HG03460 (cell line): ENCODE measurements at regions not wholly inside any gene's neighbourhood (a gene's known extent, or its start where the extent isn't known, plus 50 kb on each side); places are given as distances from the start of the nearest gene placed in this dataset.

ENCODE experiments used
- ATAC-seq: cut with Tn5 transposase; IDR thresholded peaks from one replicate; pipeline ENCODE4 v1.9.1; 2021; ENCODE audit not compliant: unreplicated experiment

GRCh38 chr10:70966646-70967553 lies 78.5 kb upstream of the PCBD1 start:
- ATAC-seq, result no peak

GRCh38 chr10:70967591-70968587 lies 79.5 kb upstream of the PCBD1 start:
- ATAC-seq, result no peak

GRCh38 chr10:70969188-70969587 lies 80.8 kb upstream of the PCBD1 start:
- no peak for ATAC-seq

GRCh38 chr10:70970830-70971229 lies 82.5 kb upstream of the PCBD1 start:
- no peak for ATAC-seq

GRCh38 chr10:70973275-70973674 lies 84.9 kb upstream of the PCBD1 start:
- no peak for ATAC-seq

- no peak for ATAC-seq
Observed at GRCh38 chr10:70974351-70974901, 86.1 kb upstream of the PCBD1 start.

- ATAC-seq, result no peak
Observed at GRCh38 chr10:70974920-70975319, 86.6 kb upstream of the PCBD1 start.

- no peak for ATAC-seq
Observed at GRCh38 chr10:70976063-70976695, 87.8 kb upstream of the PCBD1 start.

GRCh38 chr10:70977625-70978024 lies 89.3 kb upstream of the PCBD1 start:
- no peak for ATAC-seq

GRCh38 chr10:70978181-70978580 lies 89.8 kb upstream of the PCBD1 start:
- no peak for ATAC-seq

- ATAC-seq, result no peak
Observed at GRCh38 chr10:70978816-70979480, 90.6 kb upstream of the PCBD1 start.

GRCh38 chr10:70980687-70981086 lies 92.3 kb upstream of the PCBD1 start:
- ATAC-seq, result no peak

- ATAC-seq, result no peak
Observed at GRCh38 chr10:70981171-70981836, 92.9 kb upstream of the PCBD1 start.

GRCh38 chr10:70981936-70982335 lies 93.6 kb upstream of the PCBD1 start:
- ATAC-seq, result no peak

- peak; percentile 64 for ATAC-seq
Observed at GRCh38 chr10:70982443-70982842, 94.1 kb upstream of the PCBD1 start.

- no peak for ATAC-seq
Observed at GRCh38 chr10:70984986-70985722, 96.8 kb upstream of the PCBD1 start.

GRCh38 chr10:70985824-70986622 lies 97.7 kb upstream of the PCBD1 start:
- no peak for ATAC-seq

GRCh38 chr10:70986623-70986950 lies 98.2 kb upstream of the PCBD1 start:
- ATAC-seq, result no peak
